ENCODE measurements at regions not wholly inside any gene's neighbourhood (a gene's known extent, or its start where the extent isn't known, plus 50 kb on each side); places are given as distances from the start of the nearest gene placed in this dataset.

GRCh38 chr13:73482556-73482955, 423.8 kb downstream of the KLF5 start:
- DNase-seq, result no peak

- DNase-seq, result no peak
Measured at GRCh38 chr13:73481886-73482445, 423.2 kb downstream of the KLF5 start.

GRCh38 chr13:73480779-73481559, 422.2 kb downstream of the KLF5 start:
- no peak for DNase-seq

- DNase-seq, result no peak
Measured at GRCh38 chr13:73479856-73480255, 421.1 kb downstream of the KLF5 start.

- no peak for DNase-seq
Measured at GRCh38 chr13:73479351-73479750, 420.5 kb downstream of the KLF5 start.

- no peak for DNase-seq
Measured at GRCh38 chr13:73477441-73477840, 418.6 kb downstream of the KLF5 start.

- no peak for DNase-seq
Measured at GRCh38 chr13:73473016-73473415, 414.2 kb downstream of the KLF5 start.

- no peak for DNase-seq
Measured at GRCh38 chr13:73467125-73467524, 408.3 kb downstream of the KLF5 start.

- DNase-seq, result no peak
Measured at GRCh38 chr13:73466561-73466960, 407.8 kb downstream of the KLF5 start.

- DNase-seq, result no peak
Measured at GRCh38 chr13:73465617-73465971, 406.8 kb downstream of the KLF5 start.

GRCh38 chr13:73464758-73465616, 406.2 kb downstream of the KLF5 start:
- no peak for DNase-seq

GRCh38 chr13:73462241-73462640, 403.4 kb downstream of the KLF5 start:
- no peak for DNase-seq

- no peak for DNase-seq
Measured at GRCh38 chr13:73451221-73452029, 392.6 kb downstream of the KLF5 start.

GRCh38 chr13:73450583-73450982, 391.8 kb downstream of the KLF5 start:
- no peak for DNase-seq

GRCh38 chr13:73449252-73449651, 390.4 kb downstream of the KLF5 start:
- DNase-seq, result no peak

GRCh38 chr13:73440296-73440895, 381.6 kb downstream of the KLF5 start:
- DNase-seq, result no peak

GRCh38 chr13:73433890-73434289, 375.1 kb downstream of the KLF5 start:
- no peak for DNase-seq

- DNase-seq, result no peak
Measured at GRCh38 chr13:73433458-73433857, 374.7 kb downstream of the KLF5 start.

- no peak for DNase-seq
Measured at GRCh38 chr13:73429701-73430100, 370.9 kb downstream of the KLF5 start.

GRCh38 chr13:73428706-73429105, 369.9 kb downstream of the KLF5 start:
- DNase-seq, result no peak

- DNase-seq, result no peak
Measured at GRCh38 chr13:73428137-73428536, 369.3 kb downstream of the KLF5 start.

- DNase-seq, result no peak
Measured at GRCh38 chr13:73422973-73423372, 364.2 kb downstream of the KLF5 start.
